OCI-LY3 (cell line): ENCODE measurements at regions not wholly inside any gene's neighbourhood (a gene's known extent, or its start where the extent isn't known, plus 50 kb on each side); places are given as distances from the start of the nearest gene placed in this dataset.

ENCODE experiments used
- H2AFZ ChIP-seq: fragments of 200-600, 300-600 bp; shearing (Covaris generic); 2 replicates; pipeline ENCODE4 v1.6.0; 2014; ENCODE audit warnings: antibody characterized with exemption, low read depth, low read length
- H3K27ac ChIP-seq: fragments of 200-600, 300-600 bp; sonication (generic); 2 replicates; pipeline ENCODE4 v1.5.1; 2014; ENCODE audit warnings: mild to moderate bottlenecking, low read length, moderate library complexity, mixed read lengths
- H3K27me3 ChIP-seq: fragments of 200-600, 300-600 bp; sonication (generic); 2 replicates; pipeline ENCODE4 v1.6.1; 2014; ENCODE audit warnings: low read depth, low read length, mixed read lengths
- H3K36me3 ChIP-seq: fragments of 200-600, 300-600 bp; sonication (generic); replicated peaks from 2 replicates; pipeline ENCODE3; 2014; ENCODE audit warnings: low read depth, low read length, mixed read lengths
- H3K4me1 ChIP-seq: fragments of 300-600, 200-600 bp; sonication (generic); 2 replicates; pipeline ENCODE4 v1.6.1; 2014; ENCODE audit warnings: low read length, mixed read lengths
- H3K4me2 ChIP-seq: fragments of 200-600, 300-600 bp; sonication (generic); 2 replicates; pipeline ENCODE4 v1.6.1; 2014; ENCODE audit warnings: low read length, mixed read lengths
- H3K4me3 ChIP-seq: fragments of 300-600, 200-600 bp; sonication (generic); 2 replicates; pipeline ENCODE4 v1.5.1; 2014; ENCODE audit warnings: antibody characterized with exemption, mild to moderate bottlenecking, low read length, moderate library complexity
- H3K79me2 ChIP-seq: fragments of 300-600, 200-600 bp; shearing (Covaris generic); 2 replicates; pipeline ENCODE4 v1.6.1; 2014; ENCODE audit warnings: mild to moderate bottlenecking, low read length, mixed read lengths
- H3K9ac ChIP-seq: fragments of 300-600, 200-600 bp; shearing (Covaris generic); 2 replicates; pipeline ENCODE4 v1.6.0; 2014; ENCODE audit warnings: mild to moderate bottlenecking, low read length, moderate library complexity
- H3K9me3 ChIP-seq: fragments of 200-600, 300-600 bp; shearing (Covaris generic); 2 replicates; pipeline ENCODE4 v1.6.1; 2014; ENCODE audit warnings: low read length, mixed read lengths; ENCODE audit not compliant: insufficient read depth
- H4K20me1 ChIP-seq: fragments of 200-600, 300-600 bp; sonication (generic); 2 replicates; pipeline ENCODE4 v1.6.1; 2016; ENCODE audit warnings: low read length, mixed read lengths; ENCODE audit not compliant: insufficient read depth
- EZH2phosphoT487 ChIP-seq: fragments of 200-600 bp; shearing (Covaris generic); IDR thresholded peaks from 2 replicates; pipeline ENCODE4 v1.6.1; 2018; ENCODE audit warnings: antibody characterized with exemption, mixed run types, low read depth
- TF ChIP-seq, protein P1 (sequence below): fragments of 200-600, 300-600 bp; sonication (generic); IDR thresholded peaks from 2 replicates; pipeline ENCODE4 v1.5.1; 2014; ENCODE audit warnings: antibody characterized with exemption, low read length, low read depth

DNA sequence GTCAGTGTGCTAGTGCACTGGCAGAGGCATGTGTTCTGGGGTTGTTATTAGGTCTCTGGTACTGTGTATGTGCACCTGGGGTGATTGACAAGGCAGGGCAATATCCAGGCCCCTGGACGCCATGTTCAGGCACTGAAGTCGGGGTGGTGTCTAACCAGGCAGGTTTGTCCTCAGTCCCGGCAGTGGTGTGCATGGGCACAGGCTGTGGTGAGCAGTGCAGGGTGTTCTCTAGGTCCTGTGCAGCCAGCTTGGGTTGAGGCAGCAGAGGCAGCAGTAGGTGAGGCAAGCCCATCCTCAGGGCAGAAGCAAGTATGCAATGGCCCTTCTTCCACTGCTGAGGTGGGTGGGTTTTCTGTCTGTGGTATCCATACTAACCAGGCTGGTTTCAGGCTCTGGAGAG is 252.3 kb upstream of the LRRC7 start:
- Histone ChIP-seq H3K9me3 (no peaks in the 10 kb centered on the region), H2AFZ (no peak overlapping the region), H4K20me1 (no peaks in the 10 kb centered on the region), H3K4me3 (no peak overlapping the region), H3K27ac (no peak overlapping the region), H3K4me1 (no peaks in the 10 kb centered on the region), H3K79me2 (no peaks in the 10 kb centered on the region), H3K36me3 (no peaks in the 10 kb centered on the region), H3K27me3 (no peaks in the 10 kb centered on the region), H3K9ac (no peak overlapping the region), H3K4me2 (no peak overlapping the region)
- no peak for TF ChIP-seq EZH2phosphoT487
- TF ChIP-seq, protein P1, sequence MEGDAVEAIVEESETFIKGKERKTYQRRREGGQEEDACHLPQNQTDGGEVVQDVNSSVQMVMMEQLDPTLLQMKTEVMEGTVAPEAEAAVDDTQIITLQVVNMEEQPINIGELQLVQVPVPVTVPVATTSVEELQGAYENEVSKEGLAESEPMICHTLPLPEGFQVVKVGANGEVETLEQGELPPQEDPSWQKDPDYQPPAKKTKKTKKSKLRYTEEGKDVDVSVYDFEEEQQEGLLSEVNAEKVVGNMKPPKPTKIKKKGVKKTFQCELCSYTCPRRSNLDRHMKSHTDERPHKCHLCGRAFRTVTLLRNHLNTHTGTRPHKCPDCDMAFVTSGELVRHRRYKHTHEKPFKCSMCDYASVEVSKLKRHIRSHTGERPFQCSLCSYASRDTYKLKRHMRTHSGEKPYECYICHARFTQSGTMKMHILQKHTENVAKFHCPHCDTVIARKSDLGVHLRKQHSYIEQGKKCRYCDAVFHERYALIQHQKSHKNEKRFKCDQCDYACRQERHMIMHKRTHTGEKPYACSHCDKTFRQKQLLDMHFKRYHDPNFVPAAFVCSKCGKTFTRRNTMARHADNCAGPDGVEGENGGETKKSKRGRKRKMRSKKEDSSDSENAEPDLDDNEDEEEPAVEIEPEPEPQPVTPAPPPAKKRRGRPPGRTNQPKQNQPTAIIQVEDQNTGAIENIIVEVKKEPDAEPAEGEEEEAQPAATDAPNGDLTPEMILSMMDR, result no peak

- no peaks in the 10 kb centered on the region for H3K9me3 ChIP-seq
- no peaks in the 10 kb centered on the region for H4K20me1 ChIP-seq
- H2AFZ ChIP-seq, result no peak overlapping the region
- no peak overlapping the region for H3K9ac ChIP-seq
- H3K4me2 ChIP-seq, result no peak overlapping the region
- no peak overlapping the region for H3K27ac ChIP-seq
- H3K36me3 ChIP-seq, result no peaks in the 10 kb centered on the region
- TF ChIP-seq EZH2phosphoT487, result no peak
- TF ChIP-seq, protein P1, result no peak
- H3K79me2 ChIP-seq, result no peaks in the 10 kb centered on the region
- no peak overlapping the region for H3K4me3 ChIP-seq
- no peaks in the 10 kb centered on the region for H3K27me3 ChIP-seq
- H3K4me1 ChIP-seq, result peaks cover 4% of the 10 kb centered on the region; the same call in 1 of the 2 replicates
These were observed 251.9 kb upstream of the LRRC7 start for GRCh38 chr1:69315823-69316222.

- Histone ChIP-seq H3K79me2 (no peaks in the 10 kb centered on the region), H2AFZ (no peak overlapping the region), H3K27me3 (no peaks in the 10 kb centered on the region), H3K9ac (no peak overlapping the region), H4K20me1 (no peaks in the 10 kb centered on the region), H3K27ac (no peak overlapping the region), H3K4me2 (no peak overlapping the region), H3K9me3 (no peaks in the 10 kb centered on the region), H3K36me3 (no peaks in the 10 kb centered on the region), H3K4me1 (peaks cover 5% of the 10 kb centered on the region; the same call in 1 of the 2 replicates), H3K4me3 (no peak overlapping the region)
- TF ChIP-seq, protein P1, result no peak
- TF ChIP-seq EZH2phosphoT487, result no peak
These were observed 248.4 kb upstream of the LRRC7 start for GRCh38 chr1:69319287-69319686.

DNA sequence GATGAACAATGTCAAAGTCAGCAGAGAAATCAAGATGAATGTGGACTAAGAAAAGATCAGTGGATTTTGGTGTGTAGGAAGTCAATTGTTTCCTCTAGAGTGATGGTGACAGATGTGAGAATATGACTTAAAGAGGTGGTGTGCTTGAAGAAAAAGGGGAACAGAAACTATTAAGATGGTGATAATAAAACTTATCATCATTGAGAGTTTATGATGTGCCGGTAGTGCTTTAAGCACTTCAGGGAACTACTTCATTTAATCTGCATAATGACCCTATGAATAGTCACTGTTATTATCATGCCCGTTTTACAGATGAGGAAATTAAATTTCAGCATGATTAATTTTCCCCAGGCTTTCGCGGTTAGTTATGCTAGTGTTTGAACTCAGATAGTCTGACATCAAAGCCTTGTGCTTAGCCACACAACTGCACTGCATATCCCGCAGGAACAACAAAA is 246.9 kb upstream of the LRRC7 start:
- Histone ChIP-seq H3K4me2 (no peak overlapping the region), H3K9ac (no peak overlapping the region)

More for the DNA sequence above, 246.9 kb upstream of the LRRC7 start:
- H3K79me2 ChIP-seq, result no peaks in the 10 kb centered on the region
- no peaks in the 10 kb centered on the region for H4K20me1 ChIP-seq
- TF ChIP-seq, protein P1, result no peak
- no peak for TF ChIP-seq EZH2phosphoT487
- H3K9me3 ChIP-seq, result no peaks in the 10 kb centered on the region
- H3K4me3 ChIP-seq, result no peak overlapping the region
- no peak overlapping the region for H3K27ac ChIP-seq
- no peaks in the 10 kb centered on the region for H3K36me3 ChIP-seq
- H3K4me1 ChIP-seq, result peaks cover 5% of the 10 kb centered on the region; the same call in 1 of the 2 replicates
- H3K27me3 ChIP-seq, result no peaks in the 10 kb centered on the region
- H2AFZ ChIP-seq, result no peak overlapping the region
